AG04450 (cell line): ENCODE measurements at regions not wholly inside any gene's neighbourhood (a gene's known extent, or its start where the extent isn't known, plus 50 kb on each side); places are given as distances from the start of the nearest gene placed in this dataset.

Experiments
- CTCF ChIA-PET: fragments of 300-600, 350-600 bp; formaldehyde crosslinking; extraction: SDS; loops from one replicate; lab custom pipeline; 2022; ENCODE audit warnings: antibody characterized with exemption, inconsistent platforms; lab: Charles Lee
- POLR2A ChIA-PET: fragments of 350-600 bp; formaldehyde crosslinking; extraction: SDS; loops from one replicate; lab custom pipeline; 2021; ENCODE audit warnings: antibody characterized with exemption, inconsistent platforms; lab: Yijun Ruan, JAX
- DNase-seq: peaks from one replicate; pipeline ENCODE4 v3.0.0-alpha.2; 2011; ENCODE audit warnings: low read depth, low spot score
- H3K27ac ChIP-seq: one replicate; pipeline ENCODE4 v1.5.1; 2012; ENCODE audit warnings: low read depth, low read length, control low read depth
- H3K27me3 ChIP-seq: one replicate; pipeline ENCODE4 v1.6.0; 2012; ENCODE audit warnings: low read length; ENCODE audit not compliant: control insufficient read depth, insufficient read depth
- H3K4me3 ChIP-seq: 2 replicates; pipeline ENCODE4 v1.5.1; 2011; ENCODE audit warnings: mild to moderate bottlenecking, low read depth, low read length, control low read depth
- H3K9me3 ChIP-seq: 2 replicates; pipeline ENCODE4 v1.5.1; 2012; ENCODE audit warnings: low read length; ENCODE audit not compliant: control insufficient read depth, insufficient read depth
- TF ChIP-seq, protein P1 (sequence below): IDR thresholded peaks from 2 replicates; pipeline ENCODE4 v1.5.1; 2011; ENCODE audit warnings: low read depth, low read length, control low read depth, inconsistent platforms

DNA sequence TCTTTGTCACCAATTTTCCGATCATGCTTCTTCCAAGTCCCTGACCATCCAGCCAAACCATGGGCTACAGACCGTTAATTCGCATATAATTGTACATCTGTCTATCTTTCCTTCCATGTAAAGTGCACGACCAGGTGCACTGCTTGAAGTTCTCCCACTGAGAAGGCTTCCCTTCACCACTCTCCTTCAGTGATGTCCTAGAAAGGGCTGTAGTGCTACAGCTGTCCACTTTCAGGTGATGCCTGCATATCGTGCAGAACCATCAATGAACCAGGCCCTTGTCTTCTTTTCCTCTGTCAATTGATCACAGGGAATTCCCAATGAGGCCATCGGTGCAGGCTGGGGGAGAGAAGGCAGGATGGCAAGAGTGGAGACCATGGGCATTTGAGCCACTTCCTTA lies 148.9 kb downstream of the TMEM182 start:
- no peak overlapping the region for H3K4me3 ChIP-seq
- ChIA-PET CTCF (no interaction called here), POLR2A (no interaction called here)
- H3K9me3 ChIP-seq = no peaks in the 10 kb centered on the region; the same call in 1 of the 2 replicates
- H3K27ac ChIP-seq = no peak overlapping the region
- H3K27me3 ChIP-seq = no peaks in the 10 kb centered on the region
- no peak for DNase-seq
- TF ChIP-seq, protein P1, sequence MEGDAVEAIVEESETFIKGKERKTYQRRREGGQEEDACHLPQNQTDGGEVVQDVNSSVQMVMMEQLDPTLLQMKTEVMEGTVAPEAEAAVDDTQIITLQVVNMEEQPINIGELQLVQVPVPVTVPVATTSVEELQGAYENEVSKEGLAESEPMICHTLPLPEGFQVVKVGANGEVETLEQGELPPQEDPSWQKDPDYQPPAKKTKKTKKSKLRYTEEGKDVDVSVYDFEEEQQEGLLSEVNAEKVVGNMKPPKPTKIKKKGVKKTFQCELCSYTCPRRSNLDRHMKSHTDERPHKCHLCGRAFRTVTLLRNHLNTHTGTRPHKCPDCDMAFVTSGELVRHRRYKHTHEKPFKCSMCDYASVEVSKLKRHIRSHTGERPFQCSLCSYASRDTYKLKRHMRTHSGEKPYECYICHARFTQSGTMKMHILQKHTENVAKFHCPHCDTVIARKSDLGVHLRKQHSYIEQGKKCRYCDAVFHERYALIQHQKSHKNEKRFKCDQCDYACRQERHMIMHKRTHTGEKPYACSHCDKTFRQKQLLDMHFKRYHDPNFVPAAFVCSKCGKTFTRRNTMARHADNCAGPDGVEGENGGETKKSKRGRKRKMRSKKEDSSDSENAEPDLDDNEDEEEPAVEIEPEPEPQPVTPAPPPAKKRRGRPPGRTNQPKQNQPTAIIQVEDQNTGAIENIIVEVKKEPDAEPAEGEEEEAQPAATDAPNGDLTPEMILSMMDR = no peak

GRCh38 chr2:102915128-102915527 lies 153.3 kb downstream of the TMEM182 start:
- H3K9me3 ChIP-seq = peaks cover 6% of the 10 kb centered on the region
- TF ChIP-seq, protein P1 = no peak
- CTCF ChIA-PET = no interaction called here
- POLR2A ChIA-PET = no interaction called here
- H3K27me3 ChIP-seq = no peaks in the 10 kb centered on the region
- no peak overlapping the region for H3K27ac ChIP-seq
- H3K4me3 ChIP-seq = no peak overlapping the region
- no peak for DNase-seq

GRCh38 chr2:102922321-102922720 lies 160.5 kb downstream of the TMEM182 start:
- CTCF ChIA-PET = no interaction called here
- Histone ChIP-seq H3K4me3 (no peak overlapping the region), H3K27me3 (peaks cover 2% of the 10 kb centered on the region), H3K9me3 (no peaks in the 10 kb centered on the region; the same call in 1 of the 2 replicates), H3K27ac (no peak overlapping the region)
- TF ChIP-seq, protein P1 = no peak
- POLR2A ChIA-PET = no interaction called here
- DNase-seq = no peak

DNA sequence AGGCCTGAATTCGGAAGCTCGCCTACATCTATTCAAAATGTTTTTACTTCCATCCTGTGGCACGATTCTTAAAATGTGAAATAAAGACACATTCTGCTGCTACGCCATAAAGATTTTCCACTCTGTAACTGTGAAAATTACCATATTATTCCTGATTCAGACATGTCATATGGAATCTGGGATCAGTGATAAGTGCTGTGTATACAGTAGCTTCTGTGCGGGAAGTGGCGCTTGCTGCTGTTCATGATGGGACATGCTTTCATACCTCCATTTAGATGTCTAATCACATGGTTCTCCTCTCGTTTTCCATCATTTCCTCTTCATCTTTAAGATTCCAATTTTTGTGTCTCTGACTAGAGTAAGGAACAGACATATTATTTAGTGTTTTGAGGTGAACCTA lies 163.2 kb downstream of the TMEM182 start:
- H3K27ac ChIP-seq = no peak overlapping the region
- ChIA-PET CTCF (no interaction called here), POLR2A (no interaction called here)
- no peak for DNase-seq
- peaks cover 2% of the 10 kb centered on the region for H3K27me3 ChIP-seq
- H3K9me3 ChIP-seq = no peaks in the 10 kb centered on the region
- TF ChIP-seq, protein P1 = no peak
- H3K4me3 ChIP-seq = no peak overlapping the region

DNA sequence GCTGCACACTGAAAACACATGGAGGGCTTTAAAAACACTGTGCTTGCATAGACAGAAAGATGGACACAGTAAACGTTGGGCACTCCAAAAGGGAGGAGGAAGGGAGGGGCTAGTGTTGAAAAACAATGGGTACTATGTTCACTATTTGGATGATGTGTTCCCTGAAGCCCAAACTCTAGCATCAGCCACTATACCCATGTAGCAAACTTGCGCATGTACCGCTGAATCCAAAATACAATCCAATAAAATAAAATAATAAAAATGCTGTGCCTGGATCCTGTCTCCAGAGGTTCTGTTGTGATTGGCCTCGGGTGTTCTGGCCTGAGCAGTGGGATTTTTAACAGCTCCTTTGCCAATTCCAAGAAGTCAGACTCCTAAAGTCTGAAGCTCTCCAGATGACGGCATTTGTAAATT lies 166.0 kb downstream of the TMEM182 start:
- POLR2A ChIA-PET = no interaction called here
- no peak overlapping the region for H3K27ac ChIP-seq
- CTCF ChIA-PET = no interaction called here
- H3K27me3 ChIP-seq = no peaks in the 10 kb centered on the region
- TF ChIP-seq, protein P1 = no peak
- DNase-seq = no peak
- H3K4me3 ChIP-seq = no peak overlapping the region
- no peaks in the 10 kb centered on the region for H3K9me3 ChIP-seq
